ENCODE measurements at regions not wholly inside any gene's neighbourhood (a gene's known extent, or its start where the extent isn't known, plus 50 kb on each side); places are given as distances from the start of the nearest gene placed in this dataset.

GRCh38 chr3:147218965-147219364 lies 187.4 kb downstream of the ZIC4 start:
- TF ChIP-seq TAF1 (IDR thresholded peaks at IDR 0.05; ENCODE audit: borderline replicate concordance, insufficient read depth, low read length) (no peak), SIN3A (IDR thresholded peaks at IDR 0.05; ENCODE audit: borderline replicate concordance, insufficient read depth, low read length) (no peak), POLR2AphosphoS5 (IDR thresholded peaks at IDR 0.05; ENCODE audit: low read depth, low read length) (no peak), REST (IDR thresholded peaks at IDR 0.05; ENCODE audit: insufficient read depth in 1 of 2, low read depth in 2 of 2, low read length in 2 of 2) (no peak), FOXP2 (optimal IDR thresholded peaks at IDR 0.05; ENCODE audit: borderline replicate concordance, extremely low read depth, extremely low read length, insufficient read depth) (no peak)

GRCh38 chr3:147216143-147216673 lies 190.1 kb downstream of the ZIC4 start:
- TF ChIP-seq FOXP2 (optimal IDR thresholded peaks at IDR 0.05; ENCODE audit: borderline replicate concordance, extremely low read depth, extremely low read length, insufficient read depth) (no peak), SIN3A (IDR thresholded peaks at IDR 0.05; ENCODE audit: borderline replicate concordance, insufficient read depth, low read length) (no peak), POLR2AphosphoS5 (IDR thresholded peaks at IDR 0.05; ENCODE audit: low read depth, low read length) (no peak), TAF1 (IDR thresholded peaks at IDR 0.05; ENCODE audit: borderline replicate concordance, insufficient read depth, low read length) (no peak), REST (IDR thresholded peaks at IDR 0.05; ENCODE audit: insufficient read depth in 1 of 2, low read depth in 2 of 2, low read length in 2 of 2) (no peak)

GRCh38 chr3:147215660-147216059 lies 190.7 kb downstream of the ZIC4 start:
- TF ChIP-seq POLR2AphosphoS5 (IDR thresholded peaks at IDR 0.05; ENCODE audit: low read depth, low read length) (no peak), SIN3A (IDR thresholded peaks at IDR 0.05; ENCODE audit: borderline replicate concordance, insufficient read depth, low read length) (no peak), REST (IDR thresholded peaks at IDR 0.05; ENCODE audit: insufficient read depth in 1 of 2, low read depth in 2 of 2, low read length in 2 of 2) (no peak), FOXP2 (optimal IDR thresholded peaks at IDR 0.05; ENCODE audit: borderline replicate concordance, extremely low read depth, extremely low read length, insufficient read depth) (no peak), TAF1 (IDR thresholded peaks at IDR 0.05; ENCODE audit: borderline replicate concordance, insufficient read depth, low read length) (no peak)

GRCh38 chr3:147213633-147214032 lies 192.7 kb downstream of the ZIC4 start:
- TF ChIP-seq POLR2AphosphoS5 (IDR thresholded peaks at IDR 0.05; ENCODE audit: low read depth, low read length) (no peak), SIN3A (IDR thresholded peaks at IDR 0.05; ENCODE audit: borderline replicate concordance, insufficient read depth, low read length) (no peak), REST (IDR thresholded peaks at IDR 0.05; ENCODE audit: insufficient read depth in 1 of 2, low read depth in 2 of 2, low read length in 2 of 2) (no peak), TAF1 (IDR thresholded peaks at IDR 0.05; ENCODE audit: borderline replicate concordance, insufficient read depth, low read length) (no peak), FOXP2 (optimal IDR thresholded peaks at IDR 0.05; ENCODE audit: borderline replicate concordance, extremely low read depth, extremely low read length, insufficient read depth) (no peak)

- TF ChIP-seq TAF1 (IDR thresholded peaks at IDR 0.05; ENCODE audit: borderline replicate concordance, insufficient read depth, low read length), result no peak
- TF ChIP-seq POLR2AphosphoS5 (IDR thresholded peaks at IDR 0.05; ENCODE audit: low read depth, low read length), result no peak
- TF ChIP-seq REST (IDR thresholded peaks at IDR 0.05; ENCODE audit: insufficient read depth in 1 of 2, low read depth in 2 of 2, low read length in 2 of 2), result no peak
- TF ChIP-seq SIN3A (IDR thresholded peaks at IDR 0.05; ENCODE audit: borderline replicate concordance, insufficient read depth, low read length), result no peak
- TF ChIP-seq FOXP2 (optimal IDR thresholded peaks at IDR 0.05; ENCODE audit: borderline replicate concordance, extremely low read depth, extremely low read length, insufficient read depth), result no peak
These were observed 195.7 kb downstream of the ZIC4 start for GRCh38 chr3:147210676-147211075.

Measured in PFSK-1 (cell line).